Pancreas (tissue), 10 donors: ENCODE measurements at regions not wholly inside any gene's neighbourhood (a gene's known extent, or its start where the extent isn't known, plus 50 kb on each side); places are given as distances from the start of the nearest gene placed in this dataset.
A peak's percentile ranks its signal among the peaks of the same experiment; 100 is the strongest.

Experiments
- ATAC-seq, 4 donors: fragments of 200-7000 bp; cut with Tn5 transposase; one replicate each; pipeline versions ENCODE4 v1.8.0 to v1.9.1; 2020; ENCODE audit warnings: mild to moderate bottlenecking in 4 of 4, moderate library complexity in 4 of 4
- DNase-seq, 6 donors: peaks; one replicate each; pipeline ENCODE4 v3.0.0-alpha.2; 2020
- FAIRE-seq: peaks from 2 replicates; lab custom pipeline; 2012; peaks lifted over from hg19 to GRCh38; lab: Jason Lieb, UNC
- H3K27ac ChIP-seq, 4 donors: fragments of 200-600 bp; sonication (generic); 1 replicate in 3 of 4; 2 replicates in 1 of 4; pipeline versions ENCODE4 v1.5.0 to v1.8.0; 2020
- H3K27me3 ChIP-seq, 4 donors: fragments of 200-600 bp; one replicate each; pipeline ENCODE4 v1.8.0; 2021
- H3K36me3 ChIP-seq, 3 donors: fragments of 200-600 bp; sonication (generic) in 1 of 3; one replicate each; pipeline versions ENCODE4 v1.5.0 to v1.8.0; 2020 to 2021
- H3K4me1 ChIP-seq, 3 donors: fragments of 200-600 bp; one replicate each; pipeline ENCODE4 v1.8.0; 2021
- H3K4me3 ChIP-seq, 4 donors: fragments of 200-600 bp; sonication (generic) in 2 of 4; one replicate each; pipeline versions ENCODE4 v1.5.0 to v1.8.0; 2020 to 2021
- H3K9me3 ChIP-seq, 4 donors: fragments of 200-600 bp; one replicate each; pipeline ENCODE4 v1.8.0; 2021
- CTCF ChIP-seq, 4 donors: fragments of 200-600 bp; sonication (generic) in 3 of 4; IDR thresholded peaks; one replicate each; pipeline versions ENCODE4 v1.5.0 to v1.8.0; 2021; ENCODE audit warnings: antibody characterized with exemption in 4 of 4
- WGBS, 2 donors: extraction: QIAGEN DNeasy Blood & Tissue Kit; methylation state at CpG; one replicate each; pipeline ENCODE4 v1.1.7; 2013; 5-methylcytosine and 5-hydroxymethylcytosine counted together
- intact Hi-C, 3 donors: fragments of 100-400 bp; cut with DNase I; formaldehyde crosslinking; loops; one replicate each; pipeline versions ENCODE4 v1.11.1 to v1.14.2; 2022
- donor health status: healthy with polysubstance abuse.
- donor health status: DM: no; HTN: no; CAD: no; lungs with moderate emphysema.
- donor health status: DM: no; HTN: no; CAD: no.
- donor health status: control.
- donor health status: control.
- donor health status: Bipolar disorder and iron deficiency.
- donor health status: DM: yes; HTN: yes; CAD: no.
- donor health status: DM: no; HTN: no; CAD: no.
- donor health status: DM: no; HTN: no; CAD: no.
- donor health status: DM: yes; HTN: yes; CAD: no.

- TF ChIP-seq CTCF (IDR thresholded peaks at IDR 0.05), result no peak
- no peak for ATAC-seq
- no peaks in the 10 kb centered on the region for H3K9me3 ChIP-seq
- H3K36me3 ChIP-seq, result no peaks in the 10 kb centered on the region
- H3K4me1 ChIP-seq, result no peaks in the 10 kb centered on the region
- H3K4me3 ChIP-seq, result no peak overlapping the region
- no peak overlapping the region for H3K27ac ChIP-seq
- 24 to 42% methylated on average over 5 of the region's 5 CpGs for WGBS, 2 donors
- H3K27me3 ChIP-seq, result no peaks in the 10 kb centered on the region
- DNase-seq, result no peak
- intact Hi-C loops, result no loop called here
- FAIRE-seq, result no peak
Measured at GRCh38 chr13:67437244-67437643, 207.1 kb upstream of the PCDH9 start.

- 29 to 38% methylated on average over 1 of the region's 1 CpG for WGBS, 2 donors
- Histone ChIP-seq H3K27me3 (no peaks in the 10 kb centered on the region), H3K9me3 (no peaks in the 10 kb centered on the region), H3K36me3 (no peaks in the 10 kb centered on the region), H3K27ac (no peak overlapping the region), H3K4me3 (no peak overlapping the region), H3K4me1 (no peaks in the 10 kb centered on the region)
- TF ChIP-seq CTCF (IDR thresholded peaks at IDR 0.05), result no peak
- FAIRE-seq, result no peak
- no peak for ATAC-seq
- intact Hi-C loops, result no loop called here
- no peak for DNase-seq
Measured at GRCh38 chr13:67421475-67421874, 191.3 kb upstream of the PCDH9 start.

GRCh38 chr13:67416047-67416925 lies 186.2 kb upstream of the PCDH9 start:
- H3K27me3 ChIP-seq, result peaks cover 0 to 4% (median 0%) of the 10 kb centered on the region in 4 donors
- FAIRE-seq (no peak), DNase-seq (peak in 4 of 6 donors; percentile 13 to 58 (median 27)), ATAC-seq (peak in 3 of 4 donors; percentile 68 to 73 (median 69))
- H3K9me3 ChIP-seq, result no peaks in the 10 kb centered on the region
- 47 to 54% methylated on average over 9 of the region's 9 CpGs for WGBS, 2 donors
- H3K27ac ChIP-seq, result no peak overlapping the region
- no peaks in the 10 kb centered on the region for H3K4me1 ChIP-seq
- no peak overlapping the region for H3K4me3 ChIP-seq
- no peaks in the 10 kb centered on the region for H3K36me3 ChIP-seq
- no peak for TF ChIP-seq CTCF (IDR thresholded peaks at IDR 0.05)
- intact Hi-C loops, result no loop called here

GRCh38 chr13:67410645-67411044 lies 180.5 kb upstream of the PCDH9 start:
- H3K4me1 ChIP-seq, result no peaks in the 10 kb centered on the region
- intact Hi-C loops, result no loop called here
- DNase-seq, result no peak
- H3K9me3 ChIP-seq, result no peaks in the 10 kb centered on the region
- H3K4me3 ChIP-seq, result no peak overlapping the region
- H3K27me3 ChIP-seq, result peaks cover 0 to 4% (median 0%) of the 10 kb centered on the region in 4 donors
- ATAC-seq, result no peak
- no peak overlapping the region for H3K27ac ChIP-seq
- H3K36me3 ChIP-seq, result no peaks in the 10 kb centered on the region
- no peak for FAIRE-seq
- no peak for TF ChIP-seq CTCF (IDR thresholded peaks at IDR 0.05)
- 7 to 14% methylated on average over 1 of the region's 1 CpG for WGBS, 2 donors

GRCh38 chr13:67408798-67409197 lies 178.7 kb upstream of the PCDH9 start:
- Histone ChIP-seq H3K4me3 (no peak overlapping the region), H3K36me3 (no peaks in the 10 kb centered on the region), H3K9me3 (no peaks in the 10 kb centered on the region), H3K27ac (no peak overlapping the region), H3K4me1 (no peaks in the 10 kb centered on the region), H3K27me3 (no peaks in the 10 kb centered on the region)
- WGBS, 2 donors, result 56 to 59% methylated on average over 1 of the region's 1 CpG
- DNase-seq (no peak), FAIRE-seq (no peak), ATAC-seq (peak in 2 of 4 donors; percentile 41 to 61)
- TF ChIP-seq CTCF (IDR thresholded peaks at IDR 0.05), result no peak
- intact Hi-C loops, result no loop called here
